Right ventricle myocardium superior (tissue), 1 donor: ENCODE measurements at regions not wholly inside any gene's neighbourhood (a gene's known extent, or its start where the extent isn't known, plus 50 kb on each side); places are given as distances from the start of the nearest gene placed in this dataset.
"Not testable (repeated sequence)": the region's sequence is repeated elsewhere in the genome, so short reads cannot be mapped to it uniquely, and the experiment has no call there.

ENCODE experiments used
- ATAC-seq: fragments of 200-7000 bp; cut with Tn5 transposase; one replicate; pipeline ENCODE4 v1.9.1; 2020; ENCODE audit warnings: mild to moderate bottlenecking; ENCODE audit not compliant: poor library complexity
- DNase-seq: peaks from one replicate; pipeline ENCODE4 v3.0.0-alpha.2; 2020
- intact Hi-C: fragments of 100-400 bp; cut with DNase I; formaldehyde crosslinking; loops from one replicate; pipeline ENCODE4 v1.11.2; 2022
- donor health status: DM: no; HTN: yes; CAD: no; lungs with severe emphysema.

DNA sequence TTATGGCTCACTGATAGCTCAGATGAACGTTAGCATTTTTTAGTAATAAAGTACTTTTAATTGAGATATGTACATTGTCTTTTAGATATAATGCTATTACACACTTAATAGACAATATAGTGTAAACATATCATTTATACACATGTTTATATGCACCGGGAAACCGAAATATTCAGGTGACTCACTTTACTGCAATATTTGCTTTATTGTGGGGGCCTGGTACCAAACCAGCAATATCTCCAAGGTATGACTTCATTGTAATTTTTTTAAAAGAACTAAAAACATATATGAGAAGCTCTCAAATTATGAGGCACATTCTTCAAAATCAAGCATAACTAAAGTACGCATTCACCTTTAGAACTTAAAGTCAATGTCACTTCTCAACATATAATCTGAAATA is 231.2 kb upstream of the SLC7A11 start:
- intact Hi-C loops = no loop called here

DNA sequence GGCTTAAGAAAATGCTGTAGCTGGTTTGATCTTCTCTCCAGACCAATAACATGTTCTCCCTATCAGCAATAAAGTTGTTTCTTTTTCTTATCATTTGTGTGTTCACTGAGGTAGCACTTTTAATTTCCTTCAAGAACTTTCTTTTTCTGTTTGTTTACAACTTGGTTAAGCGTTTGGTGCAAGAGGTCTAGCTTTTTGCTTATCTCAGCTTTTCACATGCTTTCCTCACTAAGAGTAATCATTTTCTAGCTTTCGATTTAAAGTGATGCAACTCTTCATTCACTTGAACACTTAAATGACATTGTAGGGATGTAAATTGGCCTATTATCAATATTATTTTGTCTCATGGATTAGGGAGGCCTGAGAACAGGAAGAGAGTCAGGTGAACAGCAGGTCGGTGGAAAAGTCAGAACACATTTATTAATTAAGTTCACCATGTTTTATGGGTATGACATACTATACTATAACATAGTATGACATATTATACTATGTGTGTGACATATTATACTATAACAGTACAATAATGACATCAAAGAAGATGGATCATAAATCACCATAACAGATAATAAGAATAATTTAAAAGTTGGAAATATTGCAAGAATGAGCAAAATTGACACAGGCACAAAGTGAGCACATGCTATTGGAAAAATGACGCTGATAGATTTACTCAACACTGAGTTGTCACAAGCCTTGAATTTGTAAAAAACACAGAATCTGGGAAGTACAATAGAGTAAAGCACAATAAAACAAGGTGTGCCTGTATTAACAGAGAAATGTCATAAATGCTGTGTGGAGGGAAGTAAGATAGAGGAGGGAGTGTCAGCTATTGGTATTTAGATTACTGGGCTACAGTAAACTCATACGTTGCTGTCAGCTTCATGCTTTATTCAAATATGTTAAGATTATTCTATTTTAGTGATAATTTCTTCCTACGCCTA is 218.6 kb upstream of the SLC7A11 start:
- intact Hi-C loops = no loop called here
- ATAC-seq = no peak
- no peak for DNase-seq

More for the DNA sequence above, 231.2 kb upstream of the SLC7A11 start:
- ATAC-seq (no peak), DNase-seq (no peak)

DNA sequence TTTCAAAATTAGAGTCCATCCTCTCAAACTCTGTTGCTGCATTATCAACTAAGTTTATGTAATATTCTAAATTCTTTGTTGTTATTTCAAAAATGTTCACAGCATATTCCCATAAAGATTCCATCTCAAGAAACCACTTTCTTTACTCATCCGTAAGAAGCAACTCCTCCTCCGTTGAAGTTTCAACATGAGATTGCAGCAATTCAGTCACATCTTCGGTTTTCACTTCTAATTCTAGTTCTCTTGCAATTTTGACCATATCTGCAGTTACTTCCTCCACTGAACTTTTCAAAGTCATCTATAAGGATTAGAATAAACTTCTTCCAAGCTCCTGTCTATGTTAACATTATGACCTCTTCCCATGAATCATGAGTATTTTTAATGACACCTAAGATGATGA is 216.6 kb upstream of the SLC7A11 start:
- no peak for DNase-seq
- ATAC-seq = no peak
- intact Hi-C loops = no loop called here

DNA sequence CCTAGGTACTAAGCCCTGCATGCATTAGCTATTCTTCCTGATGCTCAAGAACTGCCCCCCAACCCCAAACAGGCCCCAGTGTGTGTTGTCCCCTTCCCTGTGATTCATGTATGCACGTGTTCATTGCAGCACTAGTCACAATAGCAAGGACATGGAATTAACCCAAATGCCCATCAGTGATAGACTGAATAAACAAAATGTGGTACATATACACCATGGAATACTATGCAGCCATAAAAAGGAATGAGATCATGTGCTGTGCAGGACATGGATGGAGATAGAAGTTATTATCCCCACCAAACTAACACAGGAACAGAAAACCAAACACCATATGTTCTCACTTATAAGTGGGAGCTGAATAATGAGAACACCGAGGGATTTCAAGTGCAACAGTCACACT is 214.2 kb upstream of the SLC7A11 start:
- ATAC-seq, intact Hi-C loops, DNase-seq: not testable (repeated sequence)

DNA sequence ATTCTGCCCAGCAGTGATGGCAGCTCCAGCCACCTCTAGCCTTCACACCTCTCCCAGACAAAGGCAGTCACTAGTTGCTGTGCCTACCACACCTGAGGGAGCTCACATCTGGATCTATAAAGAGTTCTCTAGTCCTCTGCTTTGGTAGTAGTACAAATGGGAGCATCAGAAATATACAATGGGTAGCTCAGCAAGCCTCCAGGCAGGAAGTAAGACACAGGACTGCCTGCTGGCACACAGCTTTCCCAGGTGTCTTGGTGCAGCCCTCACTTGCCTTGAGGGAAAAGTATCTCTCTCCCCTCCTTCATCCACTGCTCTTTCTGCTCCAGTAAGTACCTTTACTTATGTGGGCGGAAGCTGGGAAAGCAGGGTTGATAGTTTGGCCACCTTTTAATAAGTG is 212.9 kb upstream of the SLC7A11 start:
- intact Hi-C loops = no loop called here
- DNase-seq (no peak), ATAC-seq (no peak)

DNA sequence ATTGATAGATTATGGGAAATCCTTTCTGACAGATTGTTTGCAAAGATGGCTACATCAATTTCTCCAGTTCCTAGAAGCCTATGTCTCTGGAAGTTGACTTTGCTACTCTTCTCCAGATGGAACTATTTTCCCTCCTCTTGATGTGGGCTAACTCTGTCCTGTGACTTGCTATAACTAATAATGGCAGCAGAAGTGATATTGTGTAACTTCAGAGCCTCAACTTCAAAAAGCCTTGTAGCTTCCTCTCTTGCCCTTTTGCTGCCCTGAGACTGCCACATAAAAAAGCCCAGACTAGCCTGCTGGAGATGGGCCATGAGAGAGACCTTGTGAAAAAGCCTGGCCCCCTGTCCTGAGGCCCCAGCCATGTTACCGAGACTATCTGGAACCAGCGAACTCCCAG is 210.7 kb upstream of the SLC7A11 start:
- DNase-seq (no peak), ATAC-seq (no peak)
- intact Hi-C loops = no loop called here

DNA sequence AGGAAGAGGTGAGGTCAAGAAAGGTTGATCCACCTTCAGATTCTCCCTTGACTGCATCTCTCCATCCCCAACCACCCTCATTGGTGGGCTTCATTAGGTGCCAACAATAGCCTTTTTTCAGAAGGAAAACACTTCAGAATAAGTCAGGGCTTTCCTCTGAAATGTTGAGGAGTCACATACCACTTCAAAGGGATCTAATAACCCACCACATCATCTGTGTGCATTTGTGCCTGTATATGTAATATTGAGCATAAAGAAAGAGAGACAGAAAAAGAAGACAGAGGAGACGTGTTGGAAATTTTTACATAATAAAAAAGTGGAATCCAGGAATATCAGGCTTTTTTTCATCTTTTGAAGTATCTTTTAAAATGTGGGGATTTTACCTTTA is 209.1 kb upstream of the SLC7A11 start:
- intact Hi-C loops = no loop called here
- DNase-seq (no peak), ATAC-seq (no peak)

DNA sequence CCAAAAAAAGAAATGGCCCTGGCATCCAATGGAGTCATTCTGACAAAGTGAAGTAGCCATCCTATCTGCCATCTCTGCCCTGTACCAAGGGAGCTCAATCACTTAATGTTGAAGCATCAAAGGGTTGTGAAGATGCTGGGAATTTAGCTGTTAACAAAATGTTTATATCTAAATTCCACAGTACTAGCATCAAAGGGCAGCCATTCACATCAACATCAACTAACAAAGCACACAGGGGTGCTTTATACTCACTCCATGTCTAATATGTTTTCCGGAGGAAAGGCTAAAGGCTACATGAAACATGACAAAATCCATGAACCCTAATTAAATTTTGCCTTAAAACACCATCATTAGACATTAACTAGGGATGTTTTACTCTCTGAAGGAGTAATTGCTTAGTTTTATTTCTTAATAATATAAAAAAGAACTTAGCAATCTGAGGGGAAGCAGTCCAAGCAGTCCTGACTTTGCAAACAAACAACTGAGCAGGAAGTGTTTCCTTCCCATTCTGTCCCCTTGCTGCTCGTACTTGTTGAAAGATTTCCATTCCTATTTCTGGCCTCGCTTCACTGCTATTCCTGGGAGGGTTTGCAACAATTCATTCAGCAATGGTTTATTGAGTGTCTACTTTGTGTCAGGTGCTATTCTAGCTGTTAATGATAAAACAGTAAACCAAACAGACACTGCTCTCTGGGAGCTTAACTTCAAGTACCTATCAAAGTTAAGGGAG is 208.6 kb upstream of the SLC7A11 start:
- ATAC-seq = no peak
- DNase-seq = no peak
- intact Hi-C loops = no loop called here

DNA sequence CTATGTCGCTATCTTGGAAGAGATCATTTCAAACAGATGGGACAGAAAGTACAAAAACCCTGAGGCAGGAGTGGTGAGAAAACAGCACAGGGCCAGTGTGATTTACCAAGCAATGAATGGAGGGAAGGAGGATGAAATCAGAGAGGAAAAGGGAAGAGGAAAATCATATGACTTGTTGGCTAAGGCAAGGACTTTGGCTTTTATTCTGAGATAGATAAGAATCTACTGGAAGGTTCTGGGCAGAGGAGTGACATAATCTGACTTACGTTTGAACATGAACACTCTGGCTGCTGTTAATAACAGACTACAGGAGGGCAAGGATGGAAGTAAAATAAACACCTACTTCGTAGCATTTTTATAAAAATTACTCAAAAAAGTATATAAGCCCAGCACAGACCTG is 207.8 kb upstream of the SLC7A11 start:
- no peak for ATAC-seq
- no peak for DNase-seq
- intact Hi-C loops = no loop called here

DNA sequence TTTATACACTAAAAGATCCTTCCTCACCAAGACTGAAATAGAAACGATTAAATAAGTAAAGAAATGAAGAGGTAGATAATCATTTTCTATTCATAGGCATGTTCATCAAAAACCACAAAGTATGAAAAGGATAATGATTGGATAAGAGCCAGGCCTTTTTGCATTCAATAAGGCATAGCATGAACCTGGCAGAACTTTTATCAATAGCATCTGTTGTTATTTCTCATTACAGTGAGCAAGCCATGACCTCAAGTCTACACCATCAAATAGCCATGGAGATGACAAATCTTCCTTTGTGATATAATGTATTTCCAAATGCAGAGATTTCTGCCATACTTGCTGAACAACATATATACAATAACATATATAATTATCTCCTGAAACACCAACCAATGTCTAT is 206.0 kb upstream of the SLC7A11 start:
- intact Hi-C loops = no loop called here
- ATAC-seq = no peak
- DNase-seq = no peak

DNA sequence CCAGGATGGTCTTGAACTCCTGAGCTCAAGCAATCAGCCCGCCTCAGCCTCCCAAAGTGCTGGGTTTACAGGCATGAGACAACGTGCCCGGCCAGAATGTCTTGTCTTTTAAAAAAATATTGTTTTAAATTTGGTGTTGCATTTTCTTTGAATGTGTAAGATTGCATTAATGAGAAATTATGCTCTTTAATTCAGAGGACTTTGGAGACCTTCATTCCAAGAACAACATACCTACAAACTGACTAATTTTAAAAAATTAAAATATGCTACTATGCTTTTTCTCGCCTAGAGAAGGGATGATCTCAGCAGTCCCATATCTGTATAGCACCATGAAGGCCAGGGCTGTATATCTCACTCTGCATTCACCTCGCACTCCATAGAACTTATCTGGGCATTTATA is 204.3 kb upstream of the SLC7A11 start:
- DNase-seq (no peak), ATAC-seq (no peak)
- intact Hi-C loops = no loop called here

DNA sequence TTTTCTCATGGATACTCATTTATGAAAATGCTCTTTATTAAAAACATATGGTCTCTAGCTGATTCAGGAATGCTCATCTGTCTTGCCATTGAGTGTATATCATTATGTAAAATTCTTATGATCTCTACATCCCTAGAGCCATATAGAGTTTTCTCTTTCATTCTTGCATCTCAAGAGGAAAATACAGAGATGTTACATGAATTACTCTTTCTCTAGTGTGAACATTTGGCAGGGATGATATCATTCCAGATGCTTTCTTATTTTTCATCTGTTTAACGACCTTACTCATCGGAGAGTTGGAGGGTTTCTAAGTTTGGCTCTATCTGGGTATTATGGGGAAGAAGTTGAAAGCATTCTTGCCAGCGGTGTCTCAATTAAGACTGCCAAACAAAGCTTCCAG is 202.9 kb upstream of the SLC7A11 start:
- ATAC-seq = no peak
- DNase-seq = no peak
- intact Hi-C loops = no loop called here

DNA sequence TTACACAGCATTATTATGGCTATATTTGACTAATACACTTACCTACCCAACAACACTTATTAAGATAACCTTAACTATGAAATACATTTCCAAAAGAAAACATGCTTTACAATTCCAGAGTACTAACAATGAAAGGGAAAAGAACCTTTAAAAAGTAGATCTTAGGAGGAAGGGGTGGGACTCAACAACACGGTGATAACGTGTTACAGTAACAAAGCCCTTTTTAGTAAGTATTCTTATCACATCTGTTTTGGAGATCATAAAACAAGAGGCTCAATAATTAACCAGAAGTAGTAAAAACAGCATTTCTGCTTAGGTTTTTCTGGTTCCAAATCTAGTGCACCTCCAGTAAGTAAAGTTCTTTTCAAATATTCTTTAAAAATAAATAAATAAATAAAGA is 202.1 kb upstream of the SLC7A11 start:
- intact Hi-C loops = no loop called here
- no peak for DNase-seq
- ATAC-seq = no peak

DNA sequence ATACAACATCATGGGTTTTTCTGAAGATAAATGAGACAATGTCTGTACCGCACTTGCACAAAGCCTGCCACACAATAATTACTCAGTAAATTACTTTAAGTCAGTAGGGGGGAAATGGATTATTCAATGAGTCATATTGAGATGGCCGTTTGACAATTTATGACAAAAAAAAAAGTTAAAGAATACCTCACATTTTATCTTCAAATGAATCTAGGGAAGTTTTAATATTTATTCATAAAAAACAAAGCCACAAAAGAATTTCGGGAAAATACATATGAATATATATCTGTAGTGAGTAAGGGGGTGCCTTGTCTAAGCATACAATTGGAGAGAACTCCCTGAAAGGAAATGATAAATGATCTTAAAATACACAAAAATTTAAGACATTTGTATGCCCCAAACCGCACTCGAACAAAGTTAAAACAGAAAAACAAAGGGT is 197.0 kb upstream of the SLC7A11 start:
- ATAC-seq (no peak), DNase-seq (no peak)
- intact Hi-C loops = no loop called here

DNA sequence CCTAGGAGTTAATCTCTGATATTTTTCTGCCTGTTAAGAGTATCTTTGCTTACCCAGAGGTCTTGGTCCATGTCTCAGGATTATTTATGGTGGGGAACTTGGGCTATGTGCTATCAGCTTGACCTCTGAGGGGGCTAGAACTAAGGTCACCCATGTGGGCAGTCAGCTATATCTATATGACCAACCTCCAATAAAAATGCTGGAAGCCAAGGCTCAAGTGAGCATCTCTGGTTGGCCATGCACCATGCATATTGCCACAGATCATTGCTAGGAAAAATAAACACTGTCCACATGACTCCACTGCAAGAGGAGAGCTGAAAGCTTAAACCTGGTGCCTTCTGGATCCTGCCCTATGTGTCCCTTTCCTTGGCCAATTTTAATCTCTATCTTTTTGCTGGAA is 196.5 kb upstream of the SLC7A11 start:
- DNase-seq = no peak
- intact Hi-C loops = no loop called here
- ATAC-seq = no peak

DNA sequence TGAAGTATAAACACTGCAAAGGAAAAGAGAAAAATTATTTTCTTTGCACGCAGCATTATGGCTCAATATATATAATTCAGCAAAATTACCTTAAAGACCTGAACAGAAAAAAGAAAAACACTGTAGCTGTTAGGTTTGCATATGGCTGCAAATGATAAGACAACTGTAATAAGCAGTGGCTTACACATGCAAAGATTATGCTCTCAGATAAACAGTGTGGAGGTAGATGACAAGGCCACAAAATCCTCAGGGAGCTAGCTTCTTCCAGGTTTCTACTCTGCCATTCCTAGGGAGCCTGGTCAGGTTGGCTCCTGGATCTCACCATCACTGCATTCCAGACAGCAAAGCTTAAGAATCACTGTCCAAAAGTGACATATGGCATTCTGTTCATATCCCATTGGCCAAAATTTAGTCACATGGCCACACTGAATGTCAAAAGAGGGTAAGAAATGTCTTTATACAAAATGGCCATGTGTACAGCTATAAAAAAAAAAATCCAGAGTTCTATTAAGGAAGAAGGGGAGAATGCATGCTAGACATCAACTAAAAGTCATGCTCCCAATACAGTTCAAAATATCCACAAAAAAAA is 195.2 kb upstream of the SLC7A11 start:
- no peak for ATAC-seq
- intact Hi-C loops = no loop called here
- DNase-seq = no peak

DNA sequence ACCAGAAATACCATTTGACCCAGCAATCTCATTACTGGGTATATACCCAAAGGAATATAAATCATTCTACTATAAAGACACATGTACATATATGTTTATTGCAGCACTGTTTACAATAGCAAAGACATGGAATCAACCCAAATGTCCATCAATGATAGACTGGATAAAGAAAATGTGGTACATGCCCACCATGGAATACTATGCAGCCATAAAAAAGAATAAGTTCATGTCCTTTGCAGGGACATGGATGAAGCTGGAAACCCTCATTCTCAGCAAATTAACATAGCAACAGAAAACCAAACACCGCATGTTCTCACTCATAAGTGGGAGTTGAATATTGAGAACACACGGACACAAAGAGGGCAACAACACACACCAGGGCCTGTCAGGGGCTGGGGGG is 193.6 kb upstream of the SLC7A11 start:
- DNase-seq, ATAC-seq, intact Hi-C loops: not testable (repeated sequence)

DNA sequence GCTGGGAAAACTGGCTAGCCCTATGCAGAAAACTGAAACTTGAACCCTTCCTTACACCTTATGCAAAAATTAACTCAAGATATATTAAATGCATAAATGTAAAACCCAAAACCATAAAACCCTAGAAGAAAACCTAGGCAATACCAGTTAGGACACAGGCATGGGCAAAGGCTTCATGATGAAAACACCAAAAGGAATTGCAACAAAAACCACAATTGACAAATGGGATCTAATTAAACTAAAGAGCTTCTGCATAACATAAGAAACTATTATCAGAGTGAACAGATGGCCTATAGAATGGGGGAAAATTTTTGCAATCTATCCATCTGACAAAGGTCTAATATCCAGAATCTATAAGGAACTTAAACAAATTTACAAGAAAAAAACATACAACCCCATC is 192.9 kb upstream of the SLC7A11 start:
- intact Hi-C loops, DNase-seq, ATAC-seq: not testable (repeated sequence)

DNA sequence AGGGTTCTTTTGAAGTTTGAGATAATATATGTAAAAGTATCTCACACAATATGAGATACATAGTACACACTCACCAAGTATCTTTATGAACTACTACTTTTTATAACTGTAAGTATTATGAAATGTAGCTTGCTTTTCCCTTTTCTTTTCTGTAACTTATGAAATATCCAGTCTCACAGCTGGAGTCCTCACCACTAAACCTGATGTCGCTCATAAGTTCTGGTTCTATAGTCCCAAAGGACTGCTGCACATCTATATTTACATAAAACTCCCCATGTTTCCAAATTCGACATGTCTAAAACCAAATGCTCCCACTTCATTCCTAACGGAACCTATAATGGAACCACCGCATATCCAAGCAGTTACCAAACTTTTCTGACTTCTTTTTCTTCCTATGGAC is 186.5 kb upstream of the SLC7A11 start:
- DNase-seq (no peak), ATAC-seq (no peak)
- intact Hi-C loops = no loop called here

DNA sequence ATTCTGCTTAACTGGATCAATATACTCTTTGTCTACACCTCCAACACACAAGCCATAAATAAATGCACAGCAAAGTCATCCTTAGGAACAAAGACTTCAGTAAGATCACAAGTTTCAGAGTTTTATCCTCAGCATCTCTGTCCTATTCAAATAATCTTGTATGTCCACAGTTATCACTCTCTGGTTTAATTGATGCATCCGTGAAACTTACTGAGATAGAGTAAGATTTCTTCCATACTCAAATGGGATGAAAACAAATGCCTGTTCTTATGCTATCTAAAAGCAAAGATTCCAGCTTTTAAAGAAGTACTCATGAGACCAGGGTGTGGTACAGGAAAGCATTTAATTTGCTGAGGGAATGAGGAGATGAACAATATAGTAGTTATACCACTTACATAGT is 184.6 kb upstream of the SLC7A11 start:
- intact Hi-C loops = no loop called here
- DNase-seq (no peak), ATAC-seq (no peak)
